GM12892 (cell line): ENCODE measurements at regions not wholly inside any gene's neighbourhood (a gene's known extent, or its start where the extent isn't known, plus 50 kb on each side); places are given as distances from the start of the nearest gene placed in this dataset.

ENCODE experiments used
- POLR2A ChIP-seq: IDR thresholded peaks from 2 replicates; pipeline ENCODE4 v1.6.1; 2011; ENCODE audit warnings: low read depth, low read length, control low read depth
- POLR2AphosphoS5 ChIP-seq: IDR thresholded peaks from 2 replicates; pipeline ENCODE4 v1.6.1; 2011; ENCODE audit warnings: low read depth, low read length, control low read depth

DNA sequence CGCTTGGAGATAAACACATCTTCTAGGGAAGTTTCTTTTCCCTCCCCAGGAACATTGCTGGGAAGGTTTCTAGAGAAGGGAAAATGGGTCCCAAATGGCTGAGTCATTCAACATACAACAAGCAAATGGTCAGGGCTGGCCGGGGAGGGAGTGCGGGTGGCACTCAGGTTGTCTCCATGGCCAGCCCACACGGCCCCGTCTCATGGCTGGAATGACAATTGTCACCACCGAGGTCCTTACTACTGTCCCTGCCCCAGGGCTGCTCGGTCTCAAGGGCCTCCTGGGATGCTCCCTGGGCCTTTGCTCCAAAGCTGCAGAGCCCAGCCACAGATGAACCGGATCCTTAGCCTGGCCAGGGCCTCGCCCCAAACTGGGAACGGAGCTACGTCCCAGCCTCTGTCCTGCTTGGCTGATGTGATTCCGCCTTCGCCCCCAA, 121.9 kb downstream of the FGF18 start:
- TF ChIP-seq POLR2AphosphoS5 (no peak), POLR2A (no peak)
